Prostate gland (tissue), 2 donors: ENCODE measurements at regions not wholly inside any gene's neighbourhood (a gene's known extent, or its start where the extent isn't known, plus 50 kb on each side); places are given as distances from the start of the nearest gene placed in this dataset.

Experiments used
- DNase-seq: peaks from one replicate; pipeline ENCODE4 v3.0.0-alpha.2; 2019; ENCODE audit warnings: low spot score
- H3K27ac ChIP-seq, 2 donors: fragments of 200-600 bp; sonication (generic); 2 replicates each; pipeline ENCODE4 v1.5.1; 2017 to 2019
- H3K27me3 ChIP-seq: fragments of 200-600 bp; sonication (generic); replicated peaks from 2 replicates; pipeline ENCODE4 v1.5.1; 2019; ENCODE audit not compliant: insufficient read depth
- H3K36me3 ChIP-seq, 2 donors: fragments of 200-600 bp; sonication (generic); 1 replicate in 1 of 2; 2 replicates in 1 of 2; pipeline versions ENCODE4 v1.5.1 to v1.8.1; 2017 to 2019
- H3K4me1 ChIP-seq: fragments of 200-600 bp; sonication (generic); replicated peaks from 2 replicates; pipeline ENCODE4 v1.5.1; 2019
- H3K4me3 ChIP-seq, 2 donors: fragments of 200-600 bp; sonication (generic); 2 replicates each; pipeline ENCODE4 v1.5.1; 2017 to 2019
- H3K9me3 ChIP-seq: fragments of 200-600 bp; sonication (generic); 2 replicates; pipeline ENCODE4 v1.5.1; 2017
- POLR2A ChIP-seq: fragments of 450-650 bp; IDR thresholded peaks from one replicate; pipeline ENCODE4 v1.6.1; 2016; ENCODE audit warnings: antibody characterized with exemption, mild to moderate bottlenecking
- POLR2AphosphoS5 ChIP-seq: sonication (generic); formaldehyde crosslinking; IDR thresholded peaks from one replicate; pipeline ENCODE4 v1.6.1; 2017; ENCODE audit warnings: antibody characterized with exemption
- WGBS: methylation state at CpG from one replicate; pipeline ENCODE4 v1.1.5; 2018; 5-methylcytosine and 5-hydroxymethylcytosine counted together
- intact Hi-C: fragments of 100-400 bp; cut with DNase I; formaldehyde crosslinking; loops from one replicate; pipeline ENCODE4 v1.14.2; 2022
- TF ChIP-seq, protein P1 (sequence below), 4 experiments: fragments of 200-600 bp in 2 of 4; fragments of 450-650 bp in 2 of 4; sonication (generic) in 2 of 4; IDR thresholded peaks; 1 replicate in 3 of 4; 2 replicates in 1 of 4; pipeline ENCODE4 v1.5.1; 2016 to 2019; ENCODE audit warnings: antibody characterized with exemption in 4 of 4, mild to moderate bottlenecking in 2 of 4, moderate library complexity in 2 of 4

DNA sequence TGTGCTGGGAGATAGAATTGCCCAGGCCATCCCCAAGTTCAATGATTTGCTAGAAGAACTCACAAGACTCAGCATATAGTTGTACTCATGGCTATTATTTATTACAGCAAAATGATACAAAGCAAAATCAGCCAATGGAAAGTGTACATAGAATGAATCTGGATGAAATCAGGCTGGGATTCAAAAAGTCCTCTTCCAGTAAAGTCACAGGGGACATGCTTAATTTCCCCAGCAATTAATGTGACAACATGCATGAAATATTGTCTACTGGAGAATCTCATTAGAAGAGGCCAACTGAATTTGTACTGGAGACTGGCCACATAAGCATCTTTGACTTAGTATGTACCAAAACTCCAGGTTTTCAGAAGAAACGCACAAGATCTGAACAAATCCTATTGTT lies 1043.1 kb downstream of the NAALADL2 start:
- H3K4me1 ChIP-seq, result no peaks in the 10 kb centered on the region
- no peak overlapping the region for H3K27ac ChIP-seq
- no peaks in the 10 kb centered on the region for H3K9me3 ChIP-seq
- H3K36me3 ChIP-seq, result no peaks in the 10 kb centered on the region
- H3K27me3 ChIP-seq, result no peaks in the 10 kb centered on the region
- intact Hi-C loops, result no loop called here
- 94% methylated on average over 1 of the region's 1 CpG for WGBS
- H3K4me3 ChIP-seq, result no peak overlapping the region
- DNase-seq, result no peak
- TF ChIP-seq POLR2AphosphoS5, result no peak
- TF ChIP-seq POLR2A, result no peak
- TF ChIP-seq, protein P1, sequence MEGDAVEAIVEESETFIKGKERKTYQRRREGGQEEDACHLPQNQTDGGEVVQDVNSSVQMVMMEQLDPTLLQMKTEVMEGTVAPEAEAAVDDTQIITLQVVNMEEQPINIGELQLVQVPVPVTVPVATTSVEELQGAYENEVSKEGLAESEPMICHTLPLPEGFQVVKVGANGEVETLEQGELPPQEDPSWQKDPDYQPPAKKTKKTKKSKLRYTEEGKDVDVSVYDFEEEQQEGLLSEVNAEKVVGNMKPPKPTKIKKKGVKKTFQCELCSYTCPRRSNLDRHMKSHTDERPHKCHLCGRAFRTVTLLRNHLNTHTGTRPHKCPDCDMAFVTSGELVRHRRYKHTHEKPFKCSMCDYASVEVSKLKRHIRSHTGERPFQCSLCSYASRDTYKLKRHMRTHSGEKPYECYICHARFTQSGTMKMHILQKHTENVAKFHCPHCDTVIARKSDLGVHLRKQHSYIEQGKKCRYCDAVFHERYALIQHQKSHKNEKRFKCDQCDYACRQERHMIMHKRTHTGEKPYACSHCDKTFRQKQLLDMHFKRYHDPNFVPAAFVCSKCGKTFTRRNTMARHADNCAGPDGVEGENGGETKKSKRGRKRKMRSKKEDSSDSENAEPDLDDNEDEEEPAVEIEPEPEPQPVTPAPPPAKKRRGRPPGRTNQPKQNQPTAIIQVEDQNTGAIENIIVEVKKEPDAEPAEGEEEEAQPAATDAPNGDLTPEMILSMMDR (IDR thresholded peaks at IDR 0.05), result no peak

GRCh38 chr3:175898194-175898593 lies 1039.1 kb downstream of the NAALADL2 start:
- H3K27me3 ChIP-seq, result no peaks in the 10 kb centered on the region
- no peak for DNase-seq
- H3K4me1 ChIP-seq, result no peaks in the 10 kb centered on the region
- intact Hi-C loops, result no loop called here
- no peaks in the 10 kb centered on the region for H3K9me3 ChIP-seq
- no peak overlapping the region for H3K4me3 ChIP-seq
- TF ChIP-seq POLR2AphosphoS5 (no peak), POLR2A (no peak)
- TF ChIP-seq, protein P1 (IDR thresholded peaks at IDR 0.05), result no peak
- no peaks in the 10 kb centered on the region for H3K36me3 ChIP-seq
- 97% methylated on average over 2 of the region's 2 CpGs for WGBS
- H3K27ac ChIP-seq, result no peak overlapping the region

DNA sequence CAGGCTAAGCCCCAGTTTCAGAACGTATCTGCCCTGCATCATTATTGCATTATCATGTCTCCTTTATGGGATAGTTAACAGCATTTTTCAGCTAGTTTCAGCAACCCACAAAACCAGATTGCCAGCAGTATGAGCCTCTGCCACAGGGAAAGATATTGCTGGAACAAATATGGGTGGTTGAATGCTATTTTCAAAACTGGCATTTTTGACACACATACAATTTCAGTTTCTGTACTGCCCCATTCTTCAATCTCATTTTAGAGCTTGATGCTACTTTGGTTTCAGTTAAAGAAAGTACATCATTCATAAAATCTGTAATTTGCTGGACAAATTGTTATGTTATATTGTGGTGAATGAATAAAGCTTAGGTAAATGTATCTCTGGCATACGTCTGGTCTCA lies 1037.5 kb downstream of the NAALADL2 start:
- Histone ChIP-seq H3K4me3 (no peak overlapping the region), H3K27ac (no peak overlapping the region), H3K9me3 (no peaks in the 10 kb centered on the region), H3K27me3 (no peaks in the 10 kb centered on the region), H3K36me3 (no peaks in the 10 kb centered on the region), H3K4me1 (no peaks in the 10 kb centered on the region)
- no peak for DNase-seq
- WGBS, result 91% methylated on average over 2 of the region's 2 CpGs
- TF ChIP-seq, protein P1 (IDR thresholded peaks at IDR 0.05), result no peak
- TF ChIP-seq POLR2AphosphoS5 (no peak), POLR2A (no peak)
- intact Hi-C loops, result no loop called here

DNA sequence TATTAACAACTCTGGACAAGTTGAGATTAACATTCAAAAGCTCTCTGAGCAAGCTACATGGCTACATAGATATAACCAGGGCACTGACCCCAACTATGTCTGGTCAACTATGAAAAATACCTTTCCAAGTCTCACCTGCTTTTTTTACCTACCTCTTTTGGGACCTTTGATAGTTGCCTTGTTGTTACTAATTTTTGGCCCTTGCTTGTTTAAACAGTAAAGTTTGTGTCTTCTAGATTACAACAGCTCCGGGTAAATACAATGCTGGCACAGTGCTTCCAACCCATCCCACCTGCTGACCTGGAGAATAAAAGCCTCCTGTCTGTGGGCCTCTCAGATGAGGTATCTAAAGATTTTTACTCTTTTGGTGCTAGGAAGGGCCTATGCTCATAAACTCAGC lies 1036.6 kb downstream of the NAALADL2 start:
- DNase-seq, result no peak
- no peaks in the 10 kb centered on the region for H3K4me1 ChIP-seq
- TF ChIP-seq POLR2A (no peak), POLR2AphosphoS5 (no peak)
- TF ChIP-seq, protein P1 (IDR thresholded peaks at IDR 0.05), result no peak
- H3K36me3 ChIP-seq, result no peaks in the 10 kb centered on the region
- H3K4me3 ChIP-seq, result no peak overlapping the region
- no peaks in the 10 kb centered on the region for H3K27me3 ChIP-seq
- WGBS, result 44% methylated on average over 1 of the region's 1 CpG
- H3K9me3 ChIP-seq, result no peaks in the 10 kb centered on the region
- intact Hi-C loops, result no loop called here
- H3K27ac ChIP-seq, result no peak overlapping the region

- intact Hi-C loops, result no loop called here
Observed at GRCh38 chr3:175893566-175893965, 1034.4 kb downstream of the NAALADL2 start.

More at GRCh38 chr3:175893566-175893965, 1034.4 kb downstream of the NAALADL2 start:
- Histone ChIP-seq H3K4me1 (no peaks in the 10 kb centered on the region), H3K9me3 (no peaks in the 10 kb centered on the region), H3K4me3 (no peak overlapping the region), H3K27me3 (no peaks in the 10 kb centered on the region), H3K36me3 (no peaks in the 10 kb centered on the region), H3K27ac (no peak overlapping the region)
- WGBS, result 97% methylated on average over 5 of the region's 5 CpGs
- no peak for DNase-seq
- TF ChIP-seq POLR2A (no peak), POLR2AphosphoS5 (no peak)
- TF ChIP-seq, protein P1 (IDR thresholded peaks at IDR 0.05), result no peak
